H1 (cell line): ENCODE measurements at regions not wholly inside any gene's neighbourhood (a gene's known extent, or its start where the extent isn't known, plus 50 kb on each side); places are given as distances from the start of the nearest gene placed in this dataset.

ENCODE experiments used
- BRCA1 ChIP-seq: IDR thresholded peaks from 2 replicates; pipeline ENCODE4 v1.6.1; 2012; ENCODE audit warnings: low read depth, low read length, improper control_type of control experiment
- YY1 ChIP-seq: IDR thresholded peaks from 2 replicates; pipeline ENCODE4 v1.6.1; 2011; ENCODE audit warnings: low read depth, mild to moderate bottlenecking, low read length
- TF ChIP-seq, protein P1 (sequence below): IDR thresholded peaks from 2 replicates; pipeline ENCODE4 v1.6.1; 2011; ENCODE audit warnings: low read depth, mild to moderate bottlenecking, low read length; ENCODE audit not compliant: insufficient read depth

DNA sequence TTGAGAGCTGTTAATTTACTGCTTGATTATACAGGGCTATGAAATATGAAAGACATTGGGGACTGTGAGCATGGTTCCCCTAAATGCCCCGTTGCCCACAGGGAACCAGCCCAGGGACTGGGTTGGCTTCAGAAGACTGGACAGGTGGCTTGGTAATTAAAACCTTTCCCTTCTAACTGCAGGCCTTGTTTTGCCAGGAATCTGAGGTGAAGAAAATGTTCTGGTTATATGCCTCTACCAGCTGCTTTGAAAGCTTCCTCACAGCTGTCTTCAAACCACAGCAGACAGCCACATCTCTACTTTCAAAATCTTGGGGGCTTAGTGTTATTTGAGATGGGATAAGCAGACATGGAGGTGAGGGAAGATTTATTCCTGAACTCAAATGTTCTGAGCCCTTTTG, 153.3 kb upstream of the SPRY4 start (continued):
- no peak for TF ChIP-seq YY1
- no peak for TF ChIP-seq BRCA1
- TF ChIP-seq, protein P1, sequence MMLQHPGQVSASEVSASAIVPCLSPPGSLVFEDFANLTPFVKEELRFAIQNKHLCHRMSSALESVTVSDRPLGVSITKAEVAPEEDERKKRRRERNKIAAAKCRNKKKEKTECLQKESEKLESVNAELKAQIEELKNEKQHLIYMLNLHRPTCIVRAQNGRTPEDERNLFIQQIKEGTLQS, result no peak
